ENCODE measurements at regions not wholly inside any gene's neighbourhood (a gene's known extent, or its start where the extent isn't known, plus 50 kb on each side); places are given as distances from the start of the nearest gene placed in this dataset.
"Not testable (repeated sequence)": the region's sequence is repeated elsewhere in the genome, so short reads cannot be mapped to it uniquely, and the experiment has no call there.

GRCh38 chr9:41075671-41076070, 52.8 kb downstream of the FOXD4L6 start:
- H3K36me3 ChIP-seq (ENCODE audit: control insufficient read depth in 3 of 3, insufficient read depth in 3 of 3, low read length in 3 of 3); H3K27me3 ChIP-seq (ENCODE audit: control insufficient read depth in 3 of 3, insufficient read depth in 3 of 3, low read length in 3 of 3); H3K9ac ChIP-seq (ENCODE audit: low read depth in 1 of 3, low read length in 3 of 3); H3K9me3 ChIP-seq (ENCODE audit: control insufficient read depth in 3 of 3, low read length in 3 of 3); H3K27ac ChIP-seq (ENCODE audit: low read depth, low read length); H3K4me3 ChIP-seq (ENCODE audit: low read length in 3 of 3); H3K4me1 ChIP-seq (ENCODE audit: control insufficient read depth in 3 of 3, insufficient read depth in 3 of 3, low read length in 3 of 3): not testable (repeated sequence)

DNA sequence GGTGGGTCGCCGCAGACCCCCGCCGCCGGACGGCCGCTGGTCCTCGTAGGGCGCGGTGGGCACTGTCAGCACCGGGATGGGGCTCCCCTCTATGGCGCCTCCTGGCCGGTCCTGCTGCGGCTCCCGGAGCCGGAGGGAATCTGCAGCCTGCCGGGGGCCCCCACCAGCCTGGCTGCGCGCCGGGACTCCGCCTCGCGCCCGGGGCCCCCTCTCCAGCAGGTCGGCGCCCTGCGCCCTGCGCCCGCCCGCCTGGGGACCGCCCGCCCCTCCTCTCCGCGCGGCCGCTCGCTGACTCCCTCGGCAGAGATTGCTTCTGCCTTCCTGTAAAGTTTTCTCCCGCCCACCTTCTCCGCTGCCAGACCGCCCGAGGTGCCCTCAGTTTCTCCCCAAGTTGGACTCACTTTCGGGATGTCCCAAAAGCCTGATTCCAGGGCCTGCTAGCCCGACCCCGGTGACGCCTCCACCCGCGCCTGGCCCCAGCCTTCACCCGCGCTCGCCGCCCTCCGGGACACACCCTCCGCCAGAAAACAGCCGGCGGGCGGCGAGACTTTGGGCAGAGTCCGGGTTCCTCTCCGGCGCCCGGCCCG, 54.0 kb downstream of the FOXD4L6 start:
- not testable (repeated sequence) for H3K4me1 ChIP-seq (ENCODE audit: control insufficient read depth in 3 of 3, insufficient read depth in 3 of 3, low read length in 3 of 3); H3K36me3 ChIP-seq (ENCODE audit: control insufficient read depth in 3 of 3, insufficient read depth in 3 of 3, low read length in 3 of 3); H3K9me3 ChIP-seq (ENCODE audit: control insufficient read depth in 3 of 3, low read length in 3 of 3); H3K27me3 ChIP-seq (ENCODE audit: control insufficient read depth in 3 of 3, insufficient read depth in 3 of 3, low read length in 3 of 3)
- H3K4me3 ChIP-seq (ENCODE audit: low read length in 3 of 3): peak overlapping the region; percentile 67 to 83 (median 76)
- peak overlapping the region; percentile 80 for H3K27ac ChIP-seq (ENCODE audit: low read depth, low read length)
- peak overlapping the region; percentile 68 to 80 (median 74) for H3K9ac ChIP-seq (ENCODE audit: low read depth in 1 of 3, low read length in 3 of 3)

- peak overlapping the region in 2 of 3 donors; percentile 76 to 83 for H3K4me3 ChIP-seq (ENCODE audit: low read length in 3 of 3)
- H3K36me3 ChIP-seq (ENCODE audit: control insufficient read depth in 3 of 3, insufficient read depth in 3 of 3, low read length in 3 of 3); H3K4me1 ChIP-seq (ENCODE audit: control insufficient read depth in 3 of 3, insufficient read depth in 3 of 3, low read length in 3 of 3); H3K9me3 ChIP-seq (ENCODE audit: control insufficient read depth in 3 of 3, low read length in 3 of 3); H3K27me3 ChIP-seq (ENCODE audit: control insufficient read depth in 3 of 3, insufficient read depth in 3 of 3, low read length in 3 of 3); H3K27ac ChIP-seq (ENCODE audit: low read depth, low read length): not testable (repeated sequence)
- H3K9ac ChIP-seq (ENCODE audit: low read depth in 1 of 3, low read length in 3 of 3): peak overlapping the region in 2 of 3 donors; percentile 74 to 80
Observed at GRCh38 chr9:41073471-41074243, 54.8 kb downstream of the FOXD4L6 start.

DNA sequence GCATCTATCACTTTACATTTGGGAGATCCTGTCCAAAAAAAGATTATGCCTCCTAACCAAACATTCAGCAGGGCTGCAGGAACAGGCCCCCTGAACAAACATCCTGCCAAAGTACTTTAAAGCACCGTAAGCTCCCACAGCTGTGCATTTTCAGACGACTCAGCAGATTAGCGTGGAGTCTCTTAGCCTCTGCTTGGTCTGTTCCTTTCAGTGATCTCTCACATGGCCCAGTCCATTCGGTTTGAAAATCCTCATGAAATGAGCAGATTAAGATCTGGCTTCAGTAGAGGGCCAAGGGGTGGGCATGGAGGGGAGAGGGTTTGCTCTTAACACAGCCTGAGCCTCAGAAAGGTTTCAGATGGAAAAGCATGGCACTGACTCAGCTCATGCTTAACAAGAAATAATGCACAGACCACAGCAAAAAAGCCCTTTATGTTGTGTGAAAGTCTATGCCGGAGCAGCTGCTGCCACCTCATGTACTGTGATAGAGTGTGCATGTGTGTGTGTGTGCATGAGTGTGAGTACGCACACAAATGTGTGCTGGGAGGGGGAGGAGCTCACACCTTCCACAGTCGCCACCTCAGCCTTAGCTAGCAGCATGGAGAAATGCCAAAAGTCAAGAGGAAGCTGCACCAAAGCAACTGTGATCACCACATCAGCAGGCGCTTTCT, 64.2 kb downstream of the FOXD4L6 start:
- not testable (repeated sequence) for H3K36me3 ChIP-seq (ENCODE audit: control insufficient read depth in 3 of 3, insufficient read depth in 3 of 3, low read length in 3 of 3); H3K4me3 ChIP-seq (ENCODE audit: low read length in 3 of 3); H3K4me1 ChIP-seq (ENCODE audit: control insufficient read depth in 3 of 3, insufficient read depth in 3 of 3, low read length in 3 of 3); H3K27me3 ChIP-seq (ENCODE audit: control insufficient read depth in 3 of 3, insufficient read depth in 3 of 3, low read length in 3 of 3); H3K9me3 ChIP-seq (ENCODE audit: control insufficient read depth in 3 of 3, low read length in 3 of 3); H3K27ac ChIP-seq (ENCODE audit: low read depth, low read length); H3K9ac ChIP-seq (ENCODE audit: low read depth in 1 of 3, low read length in 3 of 3)

DNA sequence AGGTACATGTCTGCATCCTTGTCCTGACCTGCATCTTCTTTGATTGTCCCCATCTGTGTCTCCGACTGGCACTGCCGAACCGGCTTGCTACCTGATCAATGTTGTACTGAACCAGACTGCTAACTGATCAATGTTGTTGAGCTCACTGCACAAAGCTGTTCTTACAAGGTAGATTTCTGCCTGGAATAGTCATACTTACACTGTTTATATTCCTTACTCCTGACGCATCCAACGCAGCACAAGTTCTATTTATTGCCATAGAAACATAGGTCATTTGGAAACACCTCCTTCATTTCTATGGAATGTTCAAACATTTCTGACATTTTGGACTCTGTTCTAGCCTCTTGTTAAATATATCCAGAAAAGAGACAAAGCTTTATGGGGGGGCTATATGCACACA, 65.2 kb downstream of the FOXD4L6 start:
- H3K36me3 ChIP-seq (ENCODE audit: control insufficient read depth in 3 of 3, insufficient read depth in 3 of 3, low read length in 3 of 3); H3K27me3 ChIP-seq (ENCODE audit: control insufficient read depth in 3 of 3, insufficient read depth in 3 of 3, low read length in 3 of 3); H3K27ac ChIP-seq (ENCODE audit: low read depth, low read length); H3K4me1 ChIP-seq (ENCODE audit: control insufficient read depth in 3 of 3, insufficient read depth in 3 of 3, low read length in 3 of 3); H3K9me3 ChIP-seq (ENCODE audit: control insufficient read depth in 3 of 3, low read length in 3 of 3); H3K4me3 ChIP-seq (ENCODE audit: low read length in 3 of 3); H3K9ac ChIP-seq (ENCODE audit: low read depth in 1 of 3, low read length in 3 of 3): not testable (repeated sequence)

DNA sequence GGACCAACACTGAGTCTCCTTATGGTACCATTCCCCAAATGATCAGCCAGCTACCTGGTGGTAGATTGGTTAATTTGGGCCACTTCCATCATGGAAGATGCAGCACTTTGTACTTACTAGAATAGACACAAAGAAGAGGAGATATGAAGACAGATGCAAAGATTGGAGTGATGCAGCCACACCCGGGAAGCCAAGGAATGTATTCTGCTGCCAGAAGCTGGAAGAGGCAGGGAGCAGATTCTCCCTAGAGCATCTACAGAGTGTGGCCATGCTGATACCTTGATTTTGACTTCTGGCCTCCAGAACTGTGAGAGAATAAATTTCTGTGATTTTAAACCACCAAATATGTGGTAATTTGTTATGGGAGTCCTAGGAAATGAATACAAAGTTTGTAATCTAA, 68.9 kb downstream of the FOXD4L6 start:
- not testable (repeated sequence) for H3K27ac ChIP-seq (ENCODE audit: low read depth, low read length); H3K36me3 ChIP-seq (ENCODE audit: control insufficient read depth in 3 of 3, insufficient read depth in 3 of 3, low read length in 3 of 3); H3K4me3 ChIP-seq (ENCODE audit: low read length in 3 of 3); H3K27me3 ChIP-seq (ENCODE audit: control insufficient read depth in 3 of 3, insufficient read depth in 3 of 3, low read length in 3 of 3); H3K9me3 ChIP-seq (ENCODE audit: control insufficient read depth in 3 of 3, low read length in 3 of 3); H3K4me1 ChIP-seq (ENCODE audit: control insufficient read depth in 3 of 3, insufficient read depth in 3 of 3, low read length in 3 of 3); H3K9ac ChIP-seq (ENCODE audit: low read depth in 1 of 3, low read length in 3 of 3)

DNA sequence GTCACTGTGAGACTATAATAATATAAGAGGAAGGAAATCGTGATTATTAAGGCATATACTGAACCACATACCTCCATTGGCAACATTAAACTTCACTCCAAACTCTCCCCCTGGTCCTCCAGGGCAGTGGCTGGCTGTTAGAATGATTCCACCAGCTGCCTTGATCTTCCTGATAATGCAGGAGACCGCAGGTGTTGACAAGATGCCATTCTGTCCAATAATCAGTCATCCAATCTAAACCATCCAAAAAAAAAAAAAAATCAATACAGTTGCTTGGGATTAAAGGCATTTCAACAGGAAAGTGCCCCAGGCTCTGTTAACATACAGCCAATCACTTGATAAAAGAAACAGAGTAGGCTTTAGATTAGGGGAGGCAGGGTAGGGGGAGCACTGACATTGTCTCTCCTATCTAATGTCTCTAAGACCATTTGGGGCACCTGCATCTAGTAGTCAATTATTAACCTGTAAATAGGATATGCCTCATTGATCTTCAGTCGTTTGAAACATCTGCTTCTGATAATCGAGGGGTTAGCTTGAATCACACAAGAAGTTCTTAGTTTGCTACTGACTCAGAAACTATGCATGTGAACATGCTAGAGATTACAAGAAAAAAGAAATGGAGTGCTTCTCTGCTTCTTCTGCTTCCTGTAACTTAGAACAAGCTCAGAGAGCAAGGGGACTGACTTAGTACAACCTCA, 74.7 kb downstream of the FOXD4L6 start:
- not testable (repeated sequence) for H3K27me3 ChIP-seq (ENCODE audit: control insufficient read depth in 3 of 3, insufficient read depth in 3 of 3, low read length in 3 of 3); H3K9me3 ChIP-seq (ENCODE audit: control insufficient read depth in 3 of 3, low read length in 3 of 3); H3K4me3 ChIP-seq (ENCODE audit: low read length in 3 of 3); H3K9ac ChIP-seq (ENCODE audit: low read depth in 1 of 3, low read length in 3 of 3); H3K36me3 ChIP-seq (ENCODE audit: control insufficient read depth in 3 of 3, insufficient read depth in 3 of 3, low read length in 3 of 3); H3K27ac ChIP-seq (ENCODE audit: low read depth, low read length); H3K4me1 ChIP-seq (ENCODE audit: control insufficient read depth in 3 of 3, insufficient read depth in 3 of 3, low read length in 3 of 3)

- H3K9ac ChIP-seq (ENCODE audit: low read depth in 1 of 3, low read length in 3 of 3); H3K9me3 ChIP-seq (ENCODE audit: control insufficient read depth in 3 of 3, low read length in 3 of 3); H3K4me1 ChIP-seq (ENCODE audit: control insufficient read depth in 3 of 3, insufficient read depth in 3 of 3, low read length in 3 of 3); H3K27ac ChIP-seq (ENCODE audit: low read depth, low read length); H3K4me3 ChIP-seq (ENCODE audit: low read length in 3 of 3); H3K36me3 ChIP-seq (ENCODE audit: control insufficient read depth in 3 of 3, insufficient read depth in 3 of 3, low read length in 3 of 3); H3K27me3 ChIP-seq (ENCODE audit: control insufficient read depth in 3 of 3, insufficient read depth in 3 of 3, low read length in 3 of 3): not testable (repeated sequence)
Observed at GRCh38 chr9:41048672-41049071, 79.8 kb downstream of the FOXD4L6 start.

- not testable (repeated sequence) for H3K27ac ChIP-seq (ENCODE audit: low read depth, low read length); H3K4me1 ChIP-seq (ENCODE audit: control insufficient read depth in 3 of 3, insufficient read depth in 3 of 3, low read length in 3 of 3); H3K9me3 ChIP-seq (ENCODE audit: control insufficient read depth in 3 of 3, low read length in 3 of 3); H3K36me3 ChIP-seq (ENCODE audit: control insufficient read depth in 3 of 3, insufficient read depth in 3 of 3, low read length in 3 of 3); H3K4me3 ChIP-seq (ENCODE audit: low read length in 3 of 3); H3K27me3 ChIP-seq (ENCODE audit: control insufficient read depth in 3 of 3, insufficient read depth in 3 of 3, low read length in 3 of 3)
- H3K9ac ChIP-seq (ENCODE audit: low read depth in 1 of 3, low read length in 3 of 3): peak overlapping the region in 1 of 3 donors; percentile 54
Observed at GRCh38 chr9:41047792-41048191, 80.7 kb downstream of the FOXD4L6 start.

DNA sequence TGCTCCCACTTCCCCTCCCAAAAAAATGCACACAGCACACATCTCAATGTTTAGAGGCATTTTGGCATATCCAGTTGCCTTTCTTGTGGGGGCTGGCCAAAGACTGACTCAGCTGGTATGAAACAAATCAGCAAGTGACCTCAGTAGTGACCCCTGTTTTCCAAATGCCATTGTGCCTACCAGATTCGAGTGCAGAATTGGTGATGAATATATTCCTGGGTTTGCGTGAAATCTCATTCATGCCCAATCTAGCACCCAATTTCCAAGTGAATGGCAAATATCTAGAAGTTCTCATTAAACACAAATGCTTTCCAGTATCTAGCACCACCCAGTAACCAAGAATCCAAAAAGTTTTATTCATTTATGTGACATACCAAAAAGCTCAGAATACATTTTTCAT, 83.6 kb downstream of the FOXD4L6 start:
- not testable (repeated sequence) for H3K27me3 ChIP-seq (ENCODE audit: control insufficient read depth in 3 of 3, insufficient read depth in 3 of 3, low read length in 3 of 3); H3K36me3 ChIP-seq (ENCODE audit: control insufficient read depth in 3 of 3, insufficient read depth in 3 of 3, low read length in 3 of 3); H3K4me1 ChIP-seq (ENCODE audit: control insufficient read depth in 3 of 3, insufficient read depth in 3 of 3, low read length in 3 of 3); H3K4me3 ChIP-seq (ENCODE audit: low read length in 3 of 3); H3K9ac ChIP-seq (ENCODE audit: low read depth in 1 of 3, low read length in 3 of 3); H3K9me3 ChIP-seq (ENCODE audit: control insufficient read depth in 3 of 3, low read length in 3 of 3); H3K27ac ChIP-seq (ENCODE audit: low read depth, low read length)
